HG02798 (cell line): ENCODE measurements at regions not wholly inside any gene's neighbourhood (a gene's known extent, or its start where the extent isn't known, plus 50 kb on each side); places are given as distances from the start of the nearest gene placed in this dataset.

Experiments
- ATAC-seq: cut with Tn5 transposase; IDR thresholded peaks from one replicate; pipeline ENCODE4 v1.9.1; 2021; ENCODE audit warnings: mild to moderate bottlenecking; ENCODE audit not compliant: unreplicated experiment, poor library complexity

GRCh38 chr13:38518328-38518727, 168.5 kb upstream of the FREM2 start:
- peak; percentile 65 for ATAC-seq

GRCh38 chr13:38519229-38519911, 167.5 kb upstream of the FREM2 start:
- no peak for ATAC-seq

DNA sequence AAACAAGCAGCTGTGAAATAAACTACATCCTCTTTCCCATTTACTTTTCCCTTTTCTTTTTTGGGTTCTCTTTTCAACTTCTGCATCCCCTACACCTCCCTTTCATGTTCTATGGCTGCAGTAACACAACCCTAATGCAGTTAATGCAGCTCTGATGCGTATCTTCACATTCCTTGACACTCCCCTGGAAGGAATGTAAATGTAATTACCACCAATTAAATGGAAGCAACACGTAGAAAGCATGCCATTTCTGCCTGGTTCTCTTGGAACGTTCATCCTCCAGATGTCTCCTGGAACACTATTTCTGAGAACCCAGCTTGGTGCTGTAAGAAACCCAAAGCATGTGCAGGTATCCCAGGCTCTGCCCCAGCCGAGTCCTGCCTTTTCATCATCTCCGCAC, 166.8 kb upstream of the FREM2 start:
- ATAC-seq, result no peak

GRCh38 chr13:38527140-38527539, 159.7 kb upstream of the FREM2 start:
- no peak for ATAC-seq

DNA sequence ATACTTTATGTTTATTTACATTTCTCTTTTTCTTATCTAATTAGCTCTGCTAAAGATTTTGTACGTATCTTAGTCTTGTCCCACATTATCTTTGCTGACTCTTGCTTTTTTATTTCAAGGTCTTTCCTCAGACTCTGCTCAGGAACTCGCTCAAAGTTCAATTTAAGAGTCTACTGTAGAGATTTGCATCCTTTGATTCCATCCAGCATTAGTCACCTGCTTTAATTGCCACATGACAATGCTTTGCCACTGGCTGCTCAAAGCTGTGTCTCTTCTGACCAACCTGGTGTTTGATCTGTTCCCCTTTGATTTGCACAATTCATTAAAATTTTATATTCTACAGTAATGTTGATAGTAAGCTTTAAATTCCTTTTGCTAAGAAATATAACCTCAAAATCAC, 157.9 kb upstream of the FREM2 start:
- ATAC-seq, result no peak

DNA sequence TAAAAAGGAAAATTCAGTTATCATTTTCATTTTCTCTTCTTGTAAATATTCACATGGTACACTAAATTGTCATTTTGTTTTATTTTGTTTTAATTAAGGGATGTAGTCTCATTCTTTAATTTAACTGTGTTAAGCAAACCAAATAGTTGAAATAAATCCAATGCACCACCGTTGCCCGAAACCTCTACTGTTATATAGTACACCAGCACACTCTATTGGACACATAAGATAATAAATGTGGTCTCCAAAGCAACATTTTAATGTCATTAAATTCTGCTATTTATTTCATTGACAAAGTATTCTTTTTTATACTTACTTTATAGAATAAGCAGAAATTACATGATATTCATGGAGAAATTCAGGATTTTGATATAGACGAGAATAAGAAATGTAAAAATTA, 156.4 kb upstream of the FREM2 start:
- no peak for ATAC-seq

- no peak for ATAC-seq
These were observed 151.6 kb upstream of the FREM2 start for GRCh38 chr13:38535261-38535660.

GRCh38 chr13:38537051-38537450, 149.8 kb upstream of the FREM2 start:
- ATAC-seq, result no peak

- ATAC-seq, result no peak
These were observed 148.5 kb upstream of the FREM2 start for GRCh38 chr13:38538422-38538821.

- no peak for ATAC-seq
These were observed 147.2 kb upstream of the FREM2 start for GRCh38 chr13:38539632-38540031.

- no peak for ATAC-seq
These were observed 144.3 kb upstream of the FREM2 start for GRCh38 chr13:38542601-38543000.

DNA sequence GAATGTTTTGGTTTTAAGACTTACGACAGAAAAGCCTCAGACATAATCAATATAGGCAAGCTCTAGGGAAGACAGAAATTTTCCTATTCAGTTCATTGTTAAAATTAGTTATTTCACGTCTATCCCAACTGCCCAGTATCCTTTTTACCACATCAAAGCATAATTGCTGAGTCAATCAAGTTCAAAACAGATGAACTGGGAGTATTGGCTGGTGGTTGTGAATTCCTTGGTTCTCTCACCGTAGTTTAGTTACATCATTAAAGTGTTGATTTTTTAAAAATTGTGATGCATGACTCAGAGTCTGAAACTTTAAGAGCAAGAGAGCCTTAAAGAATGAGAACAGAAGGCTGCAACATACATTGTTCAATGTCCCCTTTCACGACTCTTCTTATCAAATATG, 143.3 kb upstream of the FREM2 start:
- no peak for ATAC-seq

DNA sequence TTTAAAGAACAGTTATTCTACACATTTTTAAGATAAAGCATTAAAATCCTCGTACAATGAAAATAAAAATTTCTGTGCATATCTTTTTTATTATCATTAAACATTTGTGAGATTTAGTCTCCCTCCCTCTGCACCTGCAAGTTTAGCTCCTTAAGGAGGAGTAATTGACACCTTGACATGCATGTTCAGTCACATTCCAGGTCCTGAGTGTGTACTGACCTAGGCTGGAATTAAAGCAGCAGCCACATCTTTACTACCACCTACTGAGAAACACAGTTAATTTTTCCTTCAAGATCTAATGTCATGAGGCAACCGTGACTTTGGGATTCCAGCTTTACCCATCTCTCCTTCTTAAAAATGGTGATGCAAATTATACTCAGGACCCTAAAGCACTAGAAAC, 123.1 kb upstream of the FREM2 start:
- no peak for ATAC-seq

- no peak for ATAC-seq
These were observed 122.4 kb upstream of the FREM2 start for GRCh38 chr13:38564256-38565150.

- ATAC-seq, result no peak
These were observed 120.9 kb upstream of the FREM2 start for GRCh38 chr13:38566023-38566422.

DNA sequence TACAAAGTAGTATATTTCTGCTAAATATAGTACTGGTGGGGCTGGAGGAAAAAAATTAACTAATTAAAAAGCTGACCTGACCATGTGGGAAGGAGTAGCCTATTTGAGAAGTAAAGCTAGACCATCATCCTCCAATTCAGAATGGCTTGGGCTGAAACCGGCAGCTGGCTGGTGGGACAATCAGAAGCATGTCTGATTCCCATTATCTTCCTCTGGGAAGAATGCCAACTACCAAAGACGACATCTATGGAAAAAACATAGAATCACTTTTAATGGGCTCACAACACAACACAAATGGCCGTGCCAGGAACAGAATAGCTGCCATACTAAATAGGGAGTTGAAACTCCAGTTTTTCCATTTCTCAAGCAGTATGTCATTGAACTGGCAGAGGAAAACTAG, 120.4 kb upstream of the FREM2 start:
- no peak for ATAC-seq

- no peak for ATAC-seq
These were observed 116.2 kb upstream of the FREM2 start for GRCh38 chr13:38570706-38571105.

DNA sequence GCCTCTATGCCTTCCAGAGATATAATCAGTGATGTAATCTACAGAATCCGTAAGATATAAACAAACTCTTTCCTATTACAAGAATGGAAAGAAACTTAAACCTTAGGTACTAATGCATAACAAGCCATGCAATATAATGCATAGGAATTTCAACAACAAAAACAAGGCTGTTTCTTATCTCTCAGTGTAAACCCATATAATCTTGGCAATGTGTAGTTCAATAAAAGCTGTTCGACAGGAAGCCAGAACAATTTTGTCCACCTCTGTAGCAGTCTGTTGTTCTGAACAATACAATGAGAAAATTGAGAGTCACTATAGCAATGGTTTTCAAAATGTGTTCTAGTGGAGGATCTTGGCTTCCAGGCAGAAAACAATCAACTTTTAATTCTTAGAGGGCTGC, 111.5 kb upstream of the FREM2 start:
- ATAC-seq, result no peak

GRCh38 chr13:38577048-38577447, 109.8 kb upstream of the FREM2 start:
- peak; percentile 36 for ATAC-seq

DNA sequence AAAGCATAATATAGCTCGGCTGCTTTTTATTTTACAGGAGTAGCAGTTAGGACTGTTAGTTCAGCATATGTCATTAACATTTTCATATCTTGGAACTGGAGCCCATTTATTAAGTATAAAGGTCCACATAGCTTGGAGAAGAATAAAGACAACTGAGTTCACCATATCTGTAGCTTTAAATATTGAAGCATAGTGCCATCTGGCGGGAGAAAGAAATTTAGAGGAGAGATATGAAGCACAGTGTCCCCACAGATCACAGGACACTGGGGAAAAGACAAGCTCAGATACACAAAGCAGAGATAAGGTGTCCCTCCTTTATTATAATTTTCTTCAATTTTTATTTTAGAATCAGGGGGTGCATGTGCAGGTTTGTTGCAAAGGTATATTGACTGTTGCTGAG, 104.7 kb upstream of the FREM2 start:
- ATAC-seq, result peak; percentile 71

GRCh38 chr13:38590230-38590629, 96.6 kb upstream of the FREM2 start:
- ATAC-seq, result no peak
